ENCODE measurements at regions not wholly inside any gene's neighbourhood (a gene's known extent, or its start where the extent isn't known, plus 50 kb on each side); places are given as distances from the start of the nearest gene placed in this dataset.

- DNase-seq = no peak
Measured at GRCh38 chr20:17856837-17857605, 111.6 kb downstream of the SNX5 start.

GRCh38 chr20:17856024-17856564, 112.5 kb downstream of the SNX5 start:
- no peak for DNase-seq

GRCh38 chr20:17854307-17854903, 114.2 kb downstream of the SNX5 start:
- no peak for DNase-seq

GRCh38 chr20:17852323-17852722, 116.3 kb downstream of the SNX5 start:
- DNase-seq = no peak

GRCh38 chr20:17850684-17851026, 117.9 kb downstream of the SNX5 start:
- no peak for DNase-seq

GRCh38 chr20:17849901-17850683, 118.5 kb downstream of the SNX5 start:
- no peak for DNase-seq

GRCh38 chr20:17849138-17849900, 119.3 kb downstream of the SNX5 start:
- no peak for DNase-seq

GRCh38 chr20:17848249-17849048, 120.1 kb downstream of the SNX5 start:
- DNase-seq = no peak

GRCh38 chr20:17845701-17846475, 122.7 kb downstream of the SNX5 start:
- DNase-seq = no peak

- DNase-seq = no peak
Measured at GRCh38 chr20:17844549-17845298, 123.9 kb downstream of the SNX5 start.

GRCh38 chr20:17844133-17844429, 124.5 kb downstream of the SNX5 start:
- DNase-seq = no peak

- DNase-seq = no peak
Measured at GRCh38 chr20:17843246-17844132, 125.1 kb downstream of the SNX5 start.

GRCh38 chr20:17841751-17842215, 126.8 kb downstream of the SNX5 start:
- DNase-seq = no peak

GRCh38 chr20:17840423-17840822, 128.2 kb downstream of the SNX5 start:
- DNase-seq = no peak

GRCh38 chr20:17838921-17839320, 129.7 kb downstream of the SNX5 start:
- no peak for DNase-seq

GRCh38 chr20:17837179-17837578, 131.4 kb downstream of the SNX5 start:
- no peak for DNase-seq

GRCh38 chr20:17836303-17836861, 132.2 kb downstream of the SNX5 start:
- DNase-seq = no peak

- DNase-seq = no peak
Measured at GRCh38 chr20:17835934-17836300, 132.7 kb downstream of the SNX5 start.

- DNase-seq = no peak
Measured at GRCh38 chr20:17835240-17835933, 133.2 kb downstream of the SNX5 start.

Measured in NCI-H1092 (cell line).